ENCODE measurements at regions not wholly inside any gene's neighbourhood (a gene's known extent, or its start where the extent isn't known, plus 50 kb on each side); places are given as distances from the start of the nearest gene placed in this dataset.

DNA sequence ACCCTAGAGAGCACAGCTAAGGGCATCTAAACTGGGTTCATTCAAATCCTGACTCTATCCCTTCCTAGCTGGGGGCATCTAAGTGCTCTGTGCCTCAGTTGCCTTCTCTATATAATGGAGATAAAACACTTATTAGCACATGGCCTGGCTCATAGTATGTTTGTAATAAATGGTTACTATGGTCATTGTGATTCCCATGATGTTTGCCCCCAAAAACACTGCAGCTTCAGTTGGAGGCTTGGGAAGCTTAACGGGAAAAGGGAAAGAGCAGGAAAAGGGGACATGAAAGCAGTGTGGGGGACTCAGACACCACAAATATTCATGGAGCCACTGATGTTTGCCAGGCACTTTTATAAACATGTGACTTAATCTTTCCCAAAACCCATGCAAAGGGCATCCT, 118.1 kb downstream of the INHBB start:
- DNase-seq, result no peak
- no peak for ATAC-seq
- H3K9me3 ChIP-seq, result no peaks in the 10 kb centered on the region
- H3K36me3 ChIP-seq, result no peaks in the 10 kb centered on the region
- H3K4me3 ChIP-seq, result no peak overlapping the region
- TF ChIP-seq, protein P1, sequence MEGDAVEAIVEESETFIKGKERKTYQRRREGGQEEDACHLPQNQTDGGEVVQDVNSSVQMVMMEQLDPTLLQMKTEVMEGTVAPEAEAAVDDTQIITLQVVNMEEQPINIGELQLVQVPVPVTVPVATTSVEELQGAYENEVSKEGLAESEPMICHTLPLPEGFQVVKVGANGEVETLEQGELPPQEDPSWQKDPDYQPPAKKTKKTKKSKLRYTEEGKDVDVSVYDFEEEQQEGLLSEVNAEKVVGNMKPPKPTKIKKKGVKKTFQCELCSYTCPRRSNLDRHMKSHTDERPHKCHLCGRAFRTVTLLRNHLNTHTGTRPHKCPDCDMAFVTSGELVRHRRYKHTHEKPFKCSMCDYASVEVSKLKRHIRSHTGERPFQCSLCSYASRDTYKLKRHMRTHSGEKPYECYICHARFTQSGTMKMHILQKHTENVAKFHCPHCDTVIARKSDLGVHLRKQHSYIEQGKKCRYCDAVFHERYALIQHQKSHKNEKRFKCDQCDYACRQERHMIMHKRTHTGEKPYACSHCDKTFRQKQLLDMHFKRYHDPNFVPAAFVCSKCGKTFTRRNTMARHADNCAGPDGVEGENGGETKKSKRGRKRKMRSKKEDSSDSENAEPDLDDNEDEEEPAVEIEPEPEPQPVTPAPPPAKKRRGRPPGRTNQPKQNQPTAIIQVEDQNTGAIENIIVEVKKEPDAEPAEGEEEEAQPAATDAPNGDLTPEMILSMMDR (IDR thresholded peaks at IDR 0.05 in 4 of 5, conservative IDR thresholded peaks at IDR 0.05 in 1 of 5), result no peak
- TF ChIP-seq POLR2A (IDR thresholded peaks at IDR 0.05), result no peak
- peaks cover 5 to 8% of the 10 kb centered on the region in 2 donors for H3K4me1 ChIP-seq
- intact Hi-C loops (cut with DNase I; ENCODE audit: low total_unique reads), result no loop called here
- no peaks in the 10 kb centered on the region for H3K27me3 ChIP-seq
- no peak overlapping the region for H3K27ac ChIP-seq
- in situ Hi-C loops (cut with MboI; ENCODE audit: low sequenced_read_pairs in 4 of 4), result no loop called here

DNA sequence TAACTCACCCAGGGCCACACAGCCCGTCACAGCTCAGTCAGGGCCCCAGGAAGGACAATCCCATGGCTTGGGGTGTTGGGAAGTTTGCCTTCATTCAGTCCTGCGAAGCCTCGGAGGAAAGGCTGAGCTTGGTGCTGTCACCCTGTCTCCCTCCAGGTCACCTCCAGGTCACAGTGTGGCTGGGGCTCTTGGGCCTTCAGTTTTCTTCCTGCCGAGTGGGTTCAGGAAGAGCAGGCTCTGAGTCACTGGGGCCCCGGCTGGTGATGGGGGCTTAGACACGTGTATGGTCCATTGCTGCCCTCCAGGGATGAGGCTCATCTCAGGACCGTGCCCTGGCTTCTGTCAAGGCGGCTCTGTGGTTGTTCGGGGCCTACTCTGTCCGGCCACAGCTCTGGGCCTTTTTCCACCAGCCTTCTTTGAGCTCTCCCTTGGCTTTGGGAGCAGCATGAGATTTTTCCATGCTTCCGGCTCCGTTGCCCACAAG, 118.6 kb downstream of the INHBB start:
- DNase-seq, result no peak
- no peak for TF ChIP-seq POLR2A (IDR thresholded peaks at IDR 0.05)
- TF ChIP-seq, protein P1 (IDR thresholded peaks at IDR 0.05 in 4 of 5, conservative IDR thresholded peaks at IDR 0.05 in 1 of 5), result no peak
- intact Hi-C loops (cut with DNase I; ENCODE audit: low total_unique reads), result no loop called here
- H3K4me3 ChIP-seq, result no peak overlapping the region
- no peaks in the 10 kb centered on the region for H3K36me3 ChIP-seq
- no peaks in the 10 kb centered on the region for H3K27me3 ChIP-seq
- no peaks in the 10 kb centered on the region for H3K9me3 ChIP-seq
- ATAC-seq, result no peak
- in situ Hi-C loops (cut with MboI; ENCODE audit: low sequenced_read_pairs in 4 of 4), result no loop called here
- H3K4me1 ChIP-seq, result peaks cover 10 to 13% of the 10 kb centered on the region in 2 donors
- H3K27ac ChIP-seq, result no peak overlapping the region

DNA sequence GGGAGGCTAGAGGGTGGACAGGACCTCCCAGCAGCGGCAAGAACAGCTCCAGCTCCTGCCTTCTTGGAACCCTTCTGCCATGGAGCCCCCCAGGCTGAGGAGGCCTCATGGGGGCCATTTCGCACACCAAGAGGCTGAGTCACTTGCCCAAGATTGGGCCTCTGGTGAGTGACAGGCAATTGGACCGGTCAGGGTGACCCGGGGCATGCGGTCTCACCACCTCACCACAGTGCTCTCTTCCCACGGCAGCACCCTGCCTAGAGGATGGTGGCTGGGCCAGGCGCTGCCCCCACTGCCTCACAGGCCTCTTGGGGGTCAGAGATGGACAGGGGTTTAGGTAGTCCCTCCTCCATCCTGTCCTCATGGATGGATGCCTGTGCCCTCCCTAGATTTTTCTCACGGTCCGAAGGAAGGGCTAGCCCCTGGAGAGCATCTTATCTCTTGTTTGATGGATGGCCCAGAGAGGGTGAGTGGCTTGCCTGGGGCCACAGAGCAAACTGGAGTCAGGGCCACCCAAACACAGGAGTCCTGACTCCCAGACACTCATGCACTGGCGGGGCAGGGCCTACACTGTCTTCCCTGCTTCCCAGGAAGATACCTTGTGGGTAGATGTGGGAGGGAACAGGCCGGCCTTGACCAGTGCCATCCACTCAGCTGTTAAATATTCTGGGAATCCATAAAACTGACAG, 119.2 kb downstream of the INHBB start:
- no peak for ATAC-seq

DNA sequence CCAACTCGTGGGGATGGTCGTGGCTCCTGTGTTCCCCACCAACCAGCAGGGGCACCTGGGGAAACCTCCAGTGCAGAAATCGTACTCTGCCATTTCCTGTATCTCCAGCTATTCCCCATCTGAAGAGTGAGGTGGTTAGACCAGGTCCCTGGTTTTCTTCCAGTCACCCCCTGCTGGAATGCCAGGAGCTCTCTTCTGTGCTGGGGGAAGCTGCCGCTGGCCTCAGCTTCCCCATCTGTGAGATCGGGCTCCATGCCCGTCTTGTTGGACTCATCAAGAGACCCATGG, 119.7 kb downstream of the INHBB start:
- H3K27me3 ChIP-seq, result no peaks in the 10 kb centered on the region
- intact Hi-C loops (cut with DNase I; ENCODE audit: low total_unique reads) (no loop called here), in situ Hi-C loops (cut with MboI; ENCODE audit: low sequenced_read_pairs in 4 of 4) (no loop called here)
- H3K9me3 ChIP-seq, result no peaks in the 10 kb centered on the region
- DNase-seq, result no peak
- no peaks in the 10 kb centered on the region for H3K36me3 ChIP-seq
- no peak overlapping the region for H3K4me3 ChIP-seq
- TF ChIP-seq, protein P1 (IDR thresholded peaks at IDR 0.05 in 4 of 5, conservative IDR thresholded peaks at IDR 0.05 in 1 of 5), result no peak
- no peak for TF ChIP-seq POLR2A (IDR thresholded peaks at IDR 0.05)
- ATAC-seq, result no peak
- H3K4me1 ChIP-seq, result peaks cover 17 to 21% of the 10 kb centered on the region in 2 donors
- H3K27ac ChIP-seq, result no peak overlapping the region

More for the DNA sequence above, 119.2 kb downstream of the INHBB start:
- no peak for DNase-seq
- Histone ChIP-seq H3K36me3 (no peaks in the 10 kb centered on the region), H3K27ac (no peak overlapping the region), H3K9me3 (no peaks in the 10 kb centered on the region), H3K4me3 (no peak overlapping the region), H3K27me3 (no peaks in the 10 kb centered on the region), H3K4me1 (peaks cover 17% of the 10 kb centered on the region in 2 donors)
- in situ Hi-C loops (cut with MboI; ENCODE audit: low sequenced_read_pairs in 4 of 4), result no loop called here
- intact Hi-C loops (cut with DNase I; ENCODE audit: low total_unique reads), result no loop called here
- TF ChIP-seq, protein P1 (IDR thresholded peaks at IDR 0.05 in 4 of 5, conservative IDR thresholded peaks at IDR 0.05 in 1 of 5), result no peak
- TF ChIP-seq POLR2A (IDR thresholded peaks at IDR 0.05), result no peak
